HPDE6-E6E7 (cell line): ENCODE measurements at regions not wholly inside any gene's neighbourhood (a gene's known extent, or its start where the extent isn't known, plus 50 kb on each side); places are given as distances from the start of the nearest gene placed in this dataset.
"Not testable (repeated sequence)": the region's sequence is repeated elsewhere in the genome, so short reads cannot be mapped to it uniquely, and the experiment has no call there.

Experiments used
- DNase-seq: peaks from one replicate; pipeline ENCODE4 v3.0.0; 2011; ENCODE audit warnings: missing footprints; ENCODE audit errors: extremely low spot score

DNA sequence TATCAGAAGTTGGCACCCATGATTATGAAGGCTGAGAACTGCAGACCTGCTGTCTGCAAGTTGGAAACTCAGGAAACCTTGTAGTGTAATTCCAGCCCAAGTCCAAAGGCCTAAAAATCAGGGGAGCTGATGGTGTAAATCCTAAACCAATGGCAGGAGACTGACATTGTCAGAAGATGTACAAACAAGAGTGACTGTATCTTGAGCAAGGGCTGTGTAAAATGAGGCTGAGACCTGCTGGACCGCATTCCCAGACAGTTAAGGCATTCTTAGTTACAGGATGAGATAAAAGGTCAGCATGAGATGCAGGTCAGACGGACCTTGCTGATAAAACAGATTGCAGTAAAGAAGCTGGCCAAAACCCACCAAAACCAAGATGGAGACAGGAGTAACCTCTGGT lies 147.7 kb downstream of the COG6 start:
- DNase-seq, result no peak

GRCh38 chr13:39803851-39804250 lies 148.4 kb downstream of the COG6 start:
- DNase-seq, result no peak

DNA sequence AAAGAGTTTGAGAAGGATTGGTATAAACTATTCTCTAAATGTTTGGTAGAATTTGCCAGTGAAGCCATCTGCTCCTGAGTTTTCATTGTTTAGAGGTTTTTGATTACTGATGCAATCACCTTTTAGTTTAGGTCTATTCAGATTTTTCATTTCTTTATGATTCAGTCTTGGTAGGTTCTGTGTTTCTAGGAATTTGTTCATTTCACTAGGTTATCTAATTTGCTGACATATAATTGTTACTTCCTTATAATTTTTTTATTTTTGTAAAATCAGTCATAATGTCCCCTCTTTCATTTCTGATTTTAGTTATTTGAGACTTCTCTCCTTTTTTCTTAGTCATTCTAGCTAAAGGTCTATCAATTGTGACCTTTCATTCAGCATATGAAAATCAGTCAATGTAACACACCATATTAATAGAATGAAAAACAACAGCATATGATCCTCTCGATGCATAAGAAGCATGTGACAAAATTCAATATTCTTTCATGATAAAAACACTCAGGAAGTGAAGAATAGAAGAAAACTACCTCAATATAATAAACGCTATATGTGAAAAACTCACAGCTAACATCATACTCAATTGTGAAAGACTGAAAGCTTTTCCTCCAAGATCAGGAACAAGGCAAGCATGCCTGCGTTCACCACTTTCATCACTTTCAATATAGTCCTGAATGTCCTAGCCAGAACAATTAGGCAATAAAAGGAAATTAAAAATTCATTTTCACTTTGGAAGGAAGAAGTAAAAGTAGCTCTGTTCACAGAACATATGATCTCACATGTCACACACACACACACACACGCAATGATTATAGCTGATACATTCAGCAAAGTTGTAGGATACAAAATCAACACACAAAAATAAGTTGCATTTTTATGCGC lies 149.1 kb downstream of the COG6 start:
- DNase-seq, result no peak

DNA sequence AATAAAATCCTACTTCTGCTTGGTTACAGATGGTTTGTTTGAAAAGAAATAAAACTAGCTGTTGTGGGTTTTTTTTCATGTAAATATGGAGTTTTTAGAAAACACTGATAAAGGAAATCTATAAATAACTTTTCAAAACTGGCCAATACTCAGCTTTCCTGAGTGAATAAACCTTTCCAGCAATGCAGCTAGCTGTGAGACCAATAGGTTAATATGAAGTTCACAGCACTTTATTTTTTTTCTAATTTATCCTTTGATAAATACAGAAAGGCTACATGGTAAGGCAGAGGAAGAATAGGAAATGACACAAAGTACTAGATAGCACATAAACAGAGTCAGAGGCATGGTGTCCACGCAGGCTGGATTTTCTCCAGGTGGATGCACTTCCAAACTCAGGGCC lies 154.0 kb downstream of the COG6 start:
- no peak for DNase-seq

DNA sequence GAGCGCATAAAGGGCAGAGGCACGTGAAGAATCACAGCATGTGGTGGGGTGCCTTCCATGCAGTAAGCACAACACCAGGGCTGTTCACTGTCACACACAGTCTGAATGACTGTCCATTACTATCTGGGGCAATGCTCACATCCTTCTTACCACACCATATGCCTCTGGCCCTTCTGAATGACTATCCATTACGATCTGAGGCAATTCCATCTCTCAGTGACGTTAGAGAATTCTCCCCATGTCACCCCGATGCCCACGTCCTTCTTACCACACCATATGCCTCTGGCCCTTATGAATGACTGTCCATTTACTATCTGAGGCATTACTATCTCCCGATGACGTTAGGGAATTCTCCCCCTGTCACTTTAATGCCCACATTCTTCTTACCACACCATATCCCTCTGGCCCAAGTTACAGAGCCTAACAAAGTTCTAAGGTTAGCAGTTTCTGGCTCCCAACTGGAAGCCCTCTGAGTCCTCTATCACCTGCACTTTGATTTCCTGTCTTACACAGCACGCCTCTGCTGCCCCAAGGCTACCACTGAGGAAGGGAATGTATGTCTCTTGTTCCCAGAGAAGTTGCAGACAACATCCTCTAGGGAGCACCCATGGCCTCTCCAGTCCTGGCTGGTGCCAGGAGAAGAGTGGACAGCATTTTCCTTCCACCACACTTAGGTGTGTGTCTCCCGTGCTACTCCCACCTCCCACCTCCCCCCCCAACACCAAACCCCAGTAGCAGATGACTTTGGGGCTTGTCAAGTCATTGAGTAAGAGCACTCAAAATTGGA lies 154.8 kb downstream of the COG6 start:
- DNase-seq, result no peak

DNA sequence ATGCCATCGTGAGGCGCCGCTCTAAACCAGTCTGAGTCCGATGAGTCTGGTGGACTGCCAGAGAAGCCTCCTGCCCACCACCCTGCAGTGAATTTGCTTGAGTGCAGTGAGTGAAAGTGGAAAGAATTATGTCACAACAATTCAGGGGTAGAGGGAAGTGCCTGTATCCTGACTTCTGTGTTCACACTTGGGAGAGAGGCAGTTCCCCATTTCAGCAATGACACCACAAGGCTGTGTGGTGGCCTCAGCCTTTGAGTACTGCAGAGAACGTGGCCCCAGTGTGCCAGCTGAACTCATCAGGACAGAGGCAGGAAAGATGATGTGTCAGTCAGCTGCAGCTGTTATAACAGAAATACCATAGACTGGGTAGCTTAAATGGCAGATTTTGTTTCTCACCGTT lies 155.6 kb downstream of the COG6 start:
- no peak for DNase-seq

GRCh38 chr13:39811696-39812095 lies 156.2 kb downstream of the COG6 start:
- no peak for DNase-seq

DNA sequence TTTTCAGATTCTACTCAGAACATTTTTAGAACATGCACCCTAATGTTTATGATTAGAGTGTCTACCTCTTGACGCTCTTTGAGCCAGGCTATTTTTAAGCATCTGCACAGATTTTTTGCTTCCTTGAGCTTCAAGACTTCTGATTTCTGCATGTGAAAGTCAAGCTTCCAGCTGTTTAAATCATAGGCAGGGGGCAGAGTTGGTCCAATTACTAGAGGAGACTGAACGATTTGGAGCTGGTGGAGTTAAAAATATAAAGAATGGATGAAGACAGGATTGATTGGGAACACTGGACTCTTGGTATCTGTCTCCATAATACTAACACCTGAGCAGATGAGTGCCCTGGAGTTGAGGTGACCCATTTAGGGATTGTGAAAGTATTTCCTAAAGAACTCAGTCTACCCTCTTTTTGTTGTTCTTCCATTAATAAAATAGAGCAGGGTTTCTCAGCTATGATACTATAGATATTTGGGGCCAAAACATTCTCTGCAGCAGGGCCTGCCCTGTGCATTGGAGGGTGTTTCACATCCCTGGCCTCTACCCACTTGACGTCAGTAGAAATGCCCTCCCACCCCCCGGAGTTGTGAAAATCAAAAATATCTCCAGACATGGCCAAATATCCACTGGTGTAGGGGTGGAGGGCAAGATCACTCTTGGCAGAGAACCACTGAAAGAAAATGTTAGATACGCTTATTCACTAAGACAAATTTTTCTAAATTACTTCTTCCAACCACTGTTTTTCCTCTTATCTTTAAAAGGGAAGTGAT lies 160.1 kb downstream of the COG6 start:
- DNase-seq, result no peak

DNA sequence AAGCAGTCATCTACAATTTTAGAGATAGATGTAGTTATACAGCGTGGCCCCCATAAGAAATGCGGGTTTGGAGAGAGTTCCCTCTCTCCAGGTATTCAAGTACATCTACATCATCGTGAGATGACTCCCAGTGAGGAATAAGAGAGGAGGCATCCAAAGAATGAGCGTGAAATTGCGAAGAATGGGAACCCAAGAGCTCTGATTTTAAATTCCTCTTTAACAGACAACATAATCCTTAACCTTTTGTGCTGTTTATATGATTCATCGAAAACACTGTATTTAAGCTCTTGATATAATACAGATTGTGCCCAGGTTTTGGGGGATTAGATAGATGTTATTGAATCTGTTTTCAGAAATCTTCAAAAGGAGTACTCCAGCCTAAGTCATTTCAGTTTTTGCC lies 161.5 kb downstream of the COG6 start:
- DNase-seq, result no peak

GRCh38 chr13:39818953-39819352 lies 163.5 kb downstream of the COG6 start:
- no peak for DNase-seq

DNA sequence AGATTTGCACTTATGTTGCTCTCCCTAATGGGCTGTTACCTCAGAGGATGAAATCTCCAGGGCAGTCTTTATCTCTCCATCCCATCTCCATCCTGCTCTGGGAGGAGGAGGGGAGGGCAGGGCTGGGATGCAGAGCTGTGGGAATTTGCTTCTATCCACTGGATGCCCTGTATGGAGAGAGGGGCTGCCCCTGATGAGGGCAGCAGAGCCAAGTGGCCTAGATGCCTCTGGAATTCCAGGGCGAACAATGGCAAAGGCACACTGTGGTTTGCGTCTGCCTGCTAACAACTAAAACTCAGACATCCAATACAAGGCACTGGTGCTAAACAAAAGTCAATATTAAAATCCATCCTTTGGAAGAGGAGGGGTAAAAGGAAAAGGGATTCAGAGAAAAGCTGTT lies 165.1 kb downstream of the COG6 start:
- DNase-seq, result no peak

DNA sequence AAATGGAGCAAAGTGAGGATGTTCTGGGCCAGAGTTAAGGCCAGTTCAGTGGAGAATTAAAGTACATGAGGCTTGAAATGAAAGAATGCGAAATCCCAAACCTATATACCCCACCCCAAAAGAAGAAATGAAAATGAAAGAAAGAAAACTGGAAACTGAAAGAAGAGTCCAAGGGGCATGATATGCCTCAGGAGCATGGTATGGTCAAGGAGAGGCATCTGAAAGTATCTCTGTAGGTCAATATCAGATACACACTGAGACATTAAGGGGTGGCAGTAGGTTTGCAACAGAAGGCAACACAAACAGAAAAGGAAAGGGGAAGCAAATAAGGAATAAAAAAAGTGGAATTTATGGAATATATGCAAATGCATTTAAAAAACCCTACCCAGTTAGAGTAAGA lies 166.5 kb downstream of the COG6 start:
- DNase-seq, result no peak

DNA sequence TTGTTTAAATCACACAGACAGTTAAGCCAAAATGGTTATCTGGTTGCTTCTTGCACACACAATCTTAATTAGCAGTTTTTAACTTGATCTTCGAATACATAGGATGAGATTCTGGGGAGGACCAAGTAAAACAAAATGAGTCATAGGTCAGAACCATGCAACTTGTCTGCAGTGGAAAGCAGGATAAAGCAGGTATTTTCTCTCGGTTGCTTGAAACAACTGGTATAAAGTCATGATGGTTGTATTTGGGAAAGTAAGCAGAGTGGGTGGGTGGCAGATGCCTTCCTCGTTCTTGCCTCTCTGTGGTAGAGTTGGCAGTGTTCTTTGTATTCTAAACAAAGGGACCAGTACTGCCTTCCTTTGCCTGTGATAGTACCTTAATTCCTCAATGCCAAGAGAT lies 167.0 kb downstream of the COG6 start:
- DNase-seq, result no peak

GRCh38 chr13:39823063-39823713 lies 167.7 kb downstream of the COG6 start:
- no peak for DNase-seq

GRCh38 chr13:39825886-39826285 lies 170.4 kb downstream of the COG6 start:
- no peak for DNase-seq

DNA sequence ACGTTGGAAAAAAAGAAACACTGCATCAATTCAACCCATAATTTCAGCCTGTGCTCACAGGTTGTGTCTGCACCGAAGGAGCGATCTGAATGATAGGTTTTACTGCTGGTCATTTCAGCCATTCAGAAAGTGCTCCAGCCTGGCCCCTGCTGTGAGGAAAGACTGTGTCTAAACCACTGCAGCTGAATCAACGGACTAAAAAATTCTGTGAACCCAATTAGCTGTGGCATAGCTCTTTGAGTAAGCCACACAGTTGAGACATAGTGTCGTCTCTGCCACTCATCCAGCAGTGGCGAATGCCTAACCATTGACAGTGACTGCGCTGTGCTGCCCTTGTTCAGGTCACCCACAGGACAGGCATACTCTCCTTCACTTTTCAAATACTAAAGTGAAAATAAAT lies 179.8 kb downstream of the COG6 start:
- DNase-seq, result no peak

DNA sequence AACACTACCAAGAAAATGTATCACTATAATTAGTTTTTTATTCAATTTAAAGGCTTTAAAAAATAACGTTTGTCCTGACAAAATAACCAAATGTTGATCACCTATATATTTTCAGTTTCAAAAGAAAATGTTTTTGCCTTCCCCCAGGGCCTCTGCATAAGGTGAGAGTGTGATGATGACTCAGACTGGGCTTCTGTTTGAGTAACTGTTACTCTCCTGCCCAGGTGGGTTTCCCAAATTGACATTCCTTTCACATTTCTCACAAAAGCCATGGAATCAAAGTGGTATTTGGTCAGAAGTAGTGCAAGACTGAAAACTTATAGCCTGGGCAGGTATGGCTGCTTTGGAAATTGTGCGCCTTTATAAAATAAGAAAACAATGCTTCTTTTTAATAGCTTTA lies 180.6 kb downstream of the COG6 start:
- DNase-seq, result peak; percentile 35

- not testable (repeated sequence) for DNase-seq
Measured at GRCh38 chr13:39837866-39838265, 182.4 kb downstream of the COG6 start.

- no peak for DNase-seq
Measured at GRCh38 chr13:39840201-39840600, 184.7 kb downstream of the COG6 start.

DNA sequence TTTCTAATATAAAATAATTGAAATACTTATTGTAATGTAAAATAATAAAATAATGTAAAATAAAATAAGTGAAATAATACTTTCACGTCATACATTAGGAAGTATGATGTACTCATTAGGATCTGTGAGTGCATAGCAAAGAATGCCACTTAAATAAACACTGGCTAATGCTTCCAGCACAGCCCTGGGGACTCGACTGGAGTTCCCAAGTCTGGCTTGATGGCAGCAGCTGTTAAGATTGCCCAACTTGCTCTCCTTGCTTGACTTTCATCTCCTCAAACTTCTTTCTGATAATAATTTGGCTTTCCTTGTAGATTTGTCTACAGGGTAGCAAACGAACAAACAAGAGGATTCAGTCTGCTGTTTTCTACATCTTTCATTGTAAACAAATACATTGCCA lies 191.9 kb downstream of the COG6 start:
- DNase-seq, result no peak

GRCh38 chr13:39855236-39855635 lies 199.8 kb downstream of the COG6 start:
- no peak for DNase-seq

GRCh38 chr13:39856714-39857113 lies 201.3 kb downstream of the COG6 start:
- DNase-seq, result no peak
